Bronchial epithelial cell (primary cell): ENCODE measurements at regions not wholly inside any gene's neighbourhood (a gene's known extent, or its start where the extent isn't known, plus 50 kb on each side); places are given as distances from the start of the nearest gene placed in this dataset.
"Not testable (repeated sequence)": the region's sequence is repeated elsewhere in the genome, so short reads cannot be mapped to it uniquely, and the experiment has no call there.

ENCODE experiments used
- DNase-seq: peaks from one replicate; pipeline ENCODE4 v3.0.0-alpha.2; 2010; ENCODE audit warnings: low read depth
- FAIRE-seq: peaks from 2 replicates; lab custom pipeline; 2011; peaks lifted over from hg19 to GRCh38; lab: Jason Lieb, UNC
- H3K27me3 ChIP-seq: 2 replicates; pipeline ENCODE4 v1.5.1; 2011; ENCODE audit warnings: low read length; ENCODE audit not compliant: control insufficient read depth, insufficient read depth
- H3K36me3 ChIP-seq: 2 replicates; pipeline ENCODE4 v1.5.1; 2011; ENCODE audit warnings: low read length; ENCODE audit not compliant: control insufficient read depth, insufficient read depth
- H3K4me3 ChIP-seq: 2 replicates; pipeline ENCODE4 v1.5.1; 2011; ENCODE audit warnings: mild to moderate bottlenecking, low read depth, low read length, control low read depth
- TF ChIP-seq, protein P1 (sequence below): IDR thresholded peaks from 2 replicates; pipeline ENCODE4 v1.5.1; 2011; ENCODE audit warnings: mild to moderate bottlenecking, moderate library complexity, low read length, control low read depth, inconsistent platforms; ENCODE audit not compliant: insufficient read depth, severe bottlenecking

DNA sequence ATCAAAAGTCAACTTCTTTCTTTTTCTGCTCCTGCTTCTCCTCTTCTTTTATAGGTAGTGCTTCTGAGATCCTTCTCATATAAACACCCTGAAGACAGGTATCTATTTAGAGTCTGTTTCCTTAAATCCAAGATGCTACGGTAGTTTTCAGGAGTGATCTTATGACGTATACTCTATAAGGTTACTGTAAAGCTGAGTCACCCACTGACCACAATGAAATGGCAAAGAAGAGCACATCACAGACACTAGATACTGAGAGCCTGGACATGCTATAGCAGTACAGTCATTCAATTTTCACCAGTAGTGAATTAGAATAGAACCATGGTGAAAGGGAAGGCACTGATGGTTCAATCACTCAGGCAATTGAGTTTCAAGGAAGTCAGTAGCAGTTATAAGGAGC is 412.5 kb downstream of the ADAM29 start:
- FAIRE-seq (no peak), DNase-seq (peak; percentile 10)
- Histone ChIP-seq H3K4me3 (no peak overlapping the region), H3K27me3 (no peaks in the 10 kb centered on the region), H3K36me3 (no peaks in the 10 kb centered on the region)
- TF ChIP-seq, protein P1, sequence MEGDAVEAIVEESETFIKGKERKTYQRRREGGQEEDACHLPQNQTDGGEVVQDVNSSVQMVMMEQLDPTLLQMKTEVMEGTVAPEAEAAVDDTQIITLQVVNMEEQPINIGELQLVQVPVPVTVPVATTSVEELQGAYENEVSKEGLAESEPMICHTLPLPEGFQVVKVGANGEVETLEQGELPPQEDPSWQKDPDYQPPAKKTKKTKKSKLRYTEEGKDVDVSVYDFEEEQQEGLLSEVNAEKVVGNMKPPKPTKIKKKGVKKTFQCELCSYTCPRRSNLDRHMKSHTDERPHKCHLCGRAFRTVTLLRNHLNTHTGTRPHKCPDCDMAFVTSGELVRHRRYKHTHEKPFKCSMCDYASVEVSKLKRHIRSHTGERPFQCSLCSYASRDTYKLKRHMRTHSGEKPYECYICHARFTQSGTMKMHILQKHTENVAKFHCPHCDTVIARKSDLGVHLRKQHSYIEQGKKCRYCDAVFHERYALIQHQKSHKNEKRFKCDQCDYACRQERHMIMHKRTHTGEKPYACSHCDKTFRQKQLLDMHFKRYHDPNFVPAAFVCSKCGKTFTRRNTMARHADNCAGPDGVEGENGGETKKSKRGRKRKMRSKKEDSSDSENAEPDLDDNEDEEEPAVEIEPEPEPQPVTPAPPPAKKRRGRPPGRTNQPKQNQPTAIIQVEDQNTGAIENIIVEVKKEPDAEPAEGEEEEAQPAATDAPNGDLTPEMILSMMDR = no peak

DNA sequence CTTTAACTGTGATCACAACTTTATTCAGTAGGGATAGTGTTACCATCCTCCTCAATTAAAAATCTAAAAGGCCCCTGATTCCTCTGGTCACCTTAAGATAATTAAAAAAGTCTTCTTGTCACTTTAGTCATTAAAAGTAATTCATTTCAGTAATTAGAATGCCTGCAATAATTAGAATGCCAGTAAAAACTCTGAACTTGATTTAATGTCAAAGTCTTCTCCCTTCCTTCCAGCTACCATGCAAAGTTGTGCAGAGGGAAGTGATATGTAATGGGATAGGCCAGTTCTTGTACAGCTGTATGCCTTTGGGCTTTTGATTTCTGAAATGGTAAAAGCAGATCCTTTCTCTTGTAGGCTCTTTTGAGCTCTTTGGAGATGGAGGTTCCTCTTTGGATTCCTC is 417.2 kb downstream of the ADAM29 start:
- no peaks in the 10 kb centered on the region for H3K36me3 ChIP-seq
- no peak overlapping the region for H3K4me3 ChIP-seq
- DNase-seq (no peak), FAIRE-seq (no peak)
- TF ChIP-seq, protein P1 = no peak
- no peaks in the 10 kb centered on the region for H3K27me3 ChIP-seq

DNA sequence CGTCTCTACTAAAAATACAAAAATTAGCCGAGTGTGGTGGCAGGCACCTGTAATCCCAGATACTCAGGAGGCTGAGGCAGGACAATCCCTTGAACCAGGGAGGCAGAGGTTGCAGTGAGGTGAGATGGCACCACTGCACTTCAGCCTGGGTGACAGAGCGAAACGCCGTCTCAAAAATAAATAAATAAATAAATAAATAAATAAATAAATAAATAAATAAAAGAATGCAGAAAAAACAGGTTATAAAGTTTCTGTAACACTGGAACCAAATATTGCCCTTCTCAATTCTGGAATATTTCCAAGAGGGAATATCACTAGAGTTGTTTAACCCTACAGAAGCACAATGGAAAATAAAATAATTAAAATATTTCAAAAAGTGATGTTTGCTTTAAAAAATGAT is 418.4 kb downstream of the ADAM29 start:
- not testable (repeated sequence) for H3K36me3 ChIP-seq, DNase-seq, H3K27me3 ChIP-seq, H3K4me3 ChIP-seq, FAIRE-seq

GRCh38 chr4:175339100-175339707 is 421.0 kb downstream of the ADAM29 start:
- TF ChIP-seq, protein P1 = no peak
- FAIRE-seq = peak; percentile 18
- H3K36me3 ChIP-seq = no peaks in the 10 kb centered on the region
- DNase-seq = peak; percentile 4
- H3K4me3 ChIP-seq = no peak overlapping the region
- H3K27me3 ChIP-seq = no peaks in the 10 kb centered on the region

GRCh38 chr4:175341203-175341755 is 423.1 kb downstream of the ADAM29 start:
- no peak overlapping the region for H3K4me3 ChIP-seq
- DNase-seq = no peak
- FAIRE-seq = no peak
- no peaks in the 10 kb centered on the region for H3K27me3 ChIP-seq
- no peaks in the 10 kb centered on the region for H3K36me3 ChIP-seq
- TF ChIP-seq, protein P1 = no peak

GRCh38 chr4:175346376-175346775 is 428.2 kb downstream of the ADAM29 start:
- FAIRE-seq (no peak), DNase-seq (no peak)
- Histone ChIP-seq H3K36me3 (no peaks in the 10 kb centered on the region), H3K4me3 (no peak overlapping the region), H3K27me3 (no peaks in the 10 kb centered on the region)
- TF ChIP-seq, protein P1 = no peak
